Ovary (tissue), 3 donors: ENCODE measurements at regions not wholly inside any gene's neighbourhood (a gene's known extent, or its start where the extent isn't known, plus 50 kb on each side); places are given as distances from the start of the nearest gene placed in this dataset.

Experiments used
- CTCF ChIP-seq, 3 donors: fragments of 450-650 bp in 2 of 3; fragments of 200-600 bp in 1 of 3; IDR thresholded peaks; one replicate each; pipeline versions ENCODE4 v1.5.1 to v1.8.0; 2016 to 2022; ENCODE audit warnings: antibody characterized with exemption in 3 of 3, mild to moderate bottlenecking in 1 of 3
- EP300 ChIP-seq: sonication (generic); formaldehyde crosslinking; IDR thresholded peaks from one replicate; pipeline ENCODE4 v1.6.1; 2017; ENCODE audit warnings: antibody characterized with exemption
- donor health status: DM: no; HTN: no; CAD: no.

DNA sequence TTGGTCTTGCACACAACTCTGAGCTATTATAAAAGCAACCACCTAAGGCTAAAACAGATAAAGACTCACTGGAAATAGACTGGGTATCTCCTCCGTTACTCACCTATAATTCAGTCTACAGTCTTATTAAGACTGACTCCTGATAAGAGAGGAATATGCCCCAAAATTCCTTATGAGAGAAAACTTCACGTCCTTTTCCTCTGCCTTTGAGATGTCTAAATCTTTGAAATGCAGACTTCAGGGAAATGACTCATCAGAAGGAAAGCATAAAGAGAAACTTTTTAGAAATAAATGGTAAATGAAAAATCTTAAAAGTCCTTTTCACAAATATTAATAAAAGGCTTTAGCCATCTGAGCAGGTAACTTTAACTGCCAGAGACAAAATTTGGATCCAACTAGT lies 187.5 kb upstream of the RTL1 start:
- TF ChIP-seq CTCF (IDR thresholded peaks at IDR 0.05) (no peak), EP300 (no peak)
